Muscle of leg (tissue), 3 donors: ENCODE measurements at regions not wholly inside any gene's neighbourhood (a gene's known extent, or its start where the extent isn't known, plus 50 kb on each side); places are given as distances from the start of the nearest gene placed in this dataset.

Source experiments
- DNase-seq: peaks from one replicate; pipeline ENCODE4 v3.0.0; 2013
- H3K27ac ChIP-seq: one replicate; pipeline ENCODE4 v1.5.1; 2013; ENCODE audit warnings: mild to moderate bottlenecking, low read length, control low read depth
- H3K27me3 ChIP-seq: one replicate; pipeline ENCODE4 v1.6.1; 2013; ENCODE audit warnings: low read length; ENCODE audit not compliant: control insufficient read depth, insufficient read depth
- H3K36me3 ChIP-seq: one replicate; pipeline ENCODE4 v1.6.1; 2013; ENCODE audit warnings: low read length; ENCODE audit not compliant: control insufficient read depth, insufficient read depth
- H3K4me1 ChIP-seq: one replicate; pipeline ENCODE4 v1.6.1; 2013; ENCODE audit warnings: low read length; ENCODE audit not compliant: control insufficient read depth, insufficient read depth
- H3K4me3 ChIP-seq: one replicate; pipeline ENCODE4 v1.5.1; 2013; ENCODE audit warnings: low read length, control low read depth
- H3K9me3 ChIP-seq: replicated peaks from 2 replicates; pipeline ENCODE4 v1.6.1; 2013; ENCODE audit warnings: low read depth, low read length; ENCODE audit not compliant: control insufficient read depth
- WGBS: methylation state at CpG from one replicate; pipeline ENCODE4 v1.1.5; 2013; ENCODE audit warnings: missing lambda C conversion rate; ENCODE audit not compliant: insufficient coverage; 5-methylcytosine and 5-hydroxymethylcytosine counted together

DNA sequence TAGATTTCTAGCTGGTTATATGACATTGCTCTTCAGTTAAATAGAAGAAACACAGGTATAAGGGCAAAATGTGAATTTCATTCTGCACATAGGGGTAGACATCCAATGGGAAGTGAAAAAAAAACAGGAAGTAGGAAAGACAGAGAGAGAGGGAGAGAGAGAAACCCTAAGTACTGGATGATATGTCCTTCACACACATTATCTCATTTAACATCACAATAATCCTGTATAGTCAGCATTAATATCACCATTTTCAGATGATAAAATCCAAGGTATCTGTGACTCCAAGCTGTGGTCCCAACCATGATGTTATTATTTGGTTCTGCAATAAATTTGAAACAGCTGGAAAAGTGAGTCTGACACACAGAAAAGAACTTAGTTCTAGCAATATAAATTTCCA is 759.9 kb downstream of the SATB2 start:
- no peaks in the 10 kb centered on the region for H3K36me3 ChIP-seq
- H3K27ac ChIP-seq = no peak overlapping the region
- no peaks in the 10 kb centered on the region for H3K27me3 ChIP-seq
- no peaks in the 10 kb centered on the region for H3K9me3 ChIP-seq
- H3K4me3 ChIP-seq = no peak overlapping the region
- DNase-seq = no peak
- H3K4me1 ChIP-seq = no peaks in the 10 kb centered on the region

DNA sequence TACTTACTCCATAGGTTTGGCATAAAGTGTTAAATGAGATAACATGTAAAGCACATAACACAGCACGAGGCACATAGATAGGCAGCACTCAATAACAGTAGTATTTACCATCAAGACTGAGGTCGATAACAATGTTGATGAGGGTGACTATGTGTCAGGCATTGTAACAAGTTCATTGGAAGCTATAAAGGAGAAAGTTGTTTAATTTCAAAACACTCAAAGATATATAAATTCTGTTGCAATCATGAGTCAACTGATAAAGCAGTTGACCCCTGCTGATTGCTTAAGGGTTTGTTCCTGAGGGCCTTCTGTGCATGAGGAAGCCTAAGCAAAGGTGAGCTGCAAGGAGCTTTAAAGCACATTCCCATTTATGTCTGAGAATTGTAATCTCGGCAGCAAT is 760.5 kb downstream of the SATB2 start:
- WGBS = no CpG with 5 or more reads among the region's 3 CpGs
- H3K27me3 ChIP-seq = no peaks in the 10 kb centered on the region
- no peaks in the 10 kb centered on the region for H3K4me1 ChIP-seq
- no peaks in the 10 kb centered on the region for H3K36me3 ChIP-seq
- no peak overlapping the region for H3K27ac ChIP-seq
- H3K4me3 ChIP-seq = no peak overlapping the region
- no peak for DNase-seq
- H3K9me3 ChIP-seq = no peaks in the 10 kb centered on the region

DNA sequence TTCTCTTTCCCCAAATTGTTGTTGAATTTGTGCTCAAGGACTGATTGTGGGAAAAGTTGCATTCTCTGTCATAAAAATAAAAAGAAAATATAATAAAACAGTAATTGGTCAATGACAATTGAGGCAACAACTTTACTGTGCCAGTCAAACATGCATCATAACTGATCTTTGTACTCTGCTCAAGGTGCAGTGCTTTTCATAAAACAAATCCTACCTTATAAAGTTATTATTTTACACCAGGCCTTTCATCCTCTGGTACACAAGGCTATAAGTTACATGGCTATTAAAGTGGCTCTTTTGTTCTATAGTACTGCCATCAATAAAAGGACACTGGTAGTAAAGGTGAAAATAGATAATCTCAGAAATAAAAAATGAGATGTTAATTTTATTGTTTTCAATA is 761.9 kb downstream of the SATB2 start:
- no peaks in the 10 kb centered on the region for H3K36me3 ChIP-seq
- no peak for DNase-seq
- no peak overlapping the region for H3K4me3 ChIP-seq
- H3K9me3 ChIP-seq = no peaks in the 10 kb centered on the region
- no peak overlapping the region for H3K27ac ChIP-seq
- H3K4me1 ChIP-seq = no peaks in the 10 kb centered on the region
- H3K27me3 ChIP-seq = no peaks in the 10 kb centered on the region

DNA sequence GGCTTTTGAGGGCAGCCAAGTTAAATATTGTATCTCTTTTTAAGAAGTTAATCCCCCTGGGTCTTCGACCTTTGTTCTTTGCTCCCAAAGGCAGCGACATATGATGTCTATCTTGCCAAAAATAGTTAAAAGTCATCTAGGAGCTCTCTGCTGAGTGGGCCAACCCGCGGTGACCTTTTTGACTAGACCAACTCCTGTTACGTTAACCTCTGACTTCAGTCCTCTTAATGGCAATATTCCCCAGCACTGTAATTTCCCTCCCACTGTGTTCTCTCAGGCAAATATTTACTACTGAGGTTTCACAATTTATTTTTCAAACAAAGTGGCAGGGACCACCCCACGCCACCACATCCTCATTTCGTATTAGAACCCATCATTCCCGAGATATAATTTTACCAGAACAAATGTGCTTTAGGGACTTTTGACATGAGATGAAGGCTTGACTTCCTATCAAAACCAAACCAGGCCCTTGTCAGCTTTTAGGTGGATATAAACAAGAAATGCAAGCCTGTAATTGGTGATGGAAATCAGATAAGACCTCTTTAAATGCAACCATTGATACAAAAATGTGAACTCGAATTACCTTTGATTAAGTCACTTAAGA is 764.7 kb downstream of the SATB2 start:
- DNase-seq = no peak
- Histone ChIP-seq H3K9me3 (no peaks in the 10 kb centered on the region), H3K27ac (no peak overlapping the region), H3K4me3 (no peak overlapping the region), H3K27me3 (no peaks in the 10 kb centered on the region), H3K36me3 (no peaks in the 10 kb centered on the region), H3K4me1 (no peaks in the 10 kb centered on the region)
- WGBS = 57% methylated on average over 7 of the region's 9 CpGs

DNA sequence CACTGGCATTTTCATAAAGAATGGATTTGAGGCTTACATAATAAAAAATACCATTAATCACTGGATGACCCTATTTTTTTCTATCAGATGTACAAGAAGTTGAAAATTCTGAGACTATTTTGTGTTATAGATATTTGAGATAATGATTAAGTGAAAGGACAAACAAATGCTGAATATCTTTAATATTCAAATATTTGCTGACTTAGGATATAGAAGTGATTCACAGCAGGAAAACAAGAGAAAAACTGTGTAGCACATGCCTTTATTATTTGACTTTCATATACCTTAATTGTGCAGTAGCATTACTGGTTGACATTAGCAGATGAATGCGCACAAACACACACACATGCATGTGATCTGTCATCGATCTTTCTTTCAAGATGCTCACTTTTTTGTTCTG is 766.5 kb downstream of the SATB2 start:
- 90% methylated on average over 2 of the region's 2 CpGs for WGBS
- no peaks in the 10 kb centered on the region for H3K27me3 ChIP-seq
- no peaks in the 10 kb centered on the region for H3K9me3 ChIP-seq
- no peak overlapping the region for H3K4me3 ChIP-seq
- DNase-seq = no peak
- H3K36me3 ChIP-seq = no peaks in the 10 kb centered on the region
- no peaks in the 10 kb centered on the region for H3K4me1 ChIP-seq
- H3K27ac ChIP-seq = no peak overlapping the region

DNA sequence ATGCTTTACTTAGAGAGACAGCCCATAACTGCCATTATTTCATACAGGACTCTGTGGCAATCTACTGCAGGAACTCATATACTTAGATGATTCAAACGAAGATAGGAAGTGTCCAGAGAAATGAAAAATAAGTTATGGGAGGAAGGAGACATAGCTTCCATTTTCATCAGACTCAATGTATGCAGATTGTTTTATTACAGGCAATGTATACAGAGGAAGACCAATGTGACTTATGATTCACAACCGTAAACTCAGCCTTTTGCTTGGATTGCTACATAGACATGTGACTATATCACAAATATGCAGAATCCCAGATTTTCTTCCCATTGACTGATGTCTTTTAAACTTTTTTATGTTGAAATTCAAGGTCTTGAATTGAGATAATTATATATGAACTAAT is 793.4 kb downstream of the SATB2 start:
- Histone ChIP-seq H3K27ac (no peak overlapping the region), H3K9me3 (no peaks in the 10 kb centered on the region), H3K4me1 (peaks cover 4% of the 10 kb centered on the region), H3K27me3 (no peaks in the 10 kb centered on the region), H3K4me3 (no peak overlapping the region), H3K36me3 (no peaks in the 10 kb centered on the region)
- no CpG with 5 or more reads among the region's 2 CpGs for WGBS
- no peak for DNase-seq

DNA sequence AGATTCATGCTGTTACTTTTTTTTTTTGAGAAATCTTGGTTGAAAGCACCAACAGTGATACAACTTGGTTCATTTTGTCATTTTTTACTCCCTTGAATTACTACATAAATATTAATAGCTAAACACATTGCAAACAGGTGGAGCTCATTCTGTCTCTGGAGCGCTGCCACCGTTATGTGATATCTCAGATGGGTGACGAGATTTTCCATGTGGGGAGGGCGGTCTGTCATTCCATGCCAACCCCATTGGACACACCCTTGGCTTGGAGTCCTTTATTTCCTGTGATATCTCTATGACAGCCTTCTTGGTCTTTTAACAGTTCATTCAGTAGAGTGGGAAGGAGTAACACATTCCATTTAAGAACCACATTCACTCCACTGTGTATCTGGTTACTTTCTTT is 794.8 kb downstream of the SATB2 start:
- Histone ChIP-seq H3K36me3 (no peaks in the 10 kb centered on the region), H3K4me1 (peaks cover 4% of the 10 kb centered on the region), H3K9me3 (no peaks in the 10 kb centered on the region), H3K27ac (peak overlapping the region; percentile 83), H3K4me3 (no peak overlapping the region), H3K27me3 (no peaks in the 10 kb centered on the region)
- DNase-seq = peak; percentile 82
- WGBS = no CpG with 5 or more reads among the region's 4 CpGs

DNA sequence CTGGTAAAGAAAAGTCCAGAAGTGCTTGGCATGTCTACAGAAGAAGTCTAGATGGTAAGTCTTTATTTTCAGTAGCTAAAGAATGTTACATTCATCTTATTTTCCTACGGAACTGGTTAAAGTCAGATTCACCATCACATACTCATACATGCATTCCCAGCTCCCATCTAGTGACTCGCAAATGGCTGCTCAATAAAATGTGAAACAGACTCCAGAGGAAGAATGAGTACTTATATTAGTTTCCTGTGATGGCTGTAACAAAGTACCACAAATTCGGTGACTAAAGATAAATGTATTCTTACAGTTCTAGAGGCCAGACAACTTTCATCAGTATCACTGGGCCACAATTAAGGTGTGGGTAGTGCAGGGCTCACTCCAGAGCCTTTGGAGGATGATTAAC is 797.2 kb downstream of the SATB2 start:
- H3K4me3 ChIP-seq = no peak overlapping the region
- H3K36me3 ChIP-seq = no peaks in the 10 kb centered on the region
- DNase-seq = no peak
- peaks cover 4% of the 10 kb centered on the region for H3K4me1 ChIP-seq
- no peaks in the 10 kb centered on the region for H3K27me3 ChIP-seq
- H3K9me3 ChIP-seq = no peaks in the 10 kb centered on the region
- no peak overlapping the region for H3K27ac ChIP-seq
- no CpG with 5 or more reads among the region's 3 CpGs for WGBS

DNA sequence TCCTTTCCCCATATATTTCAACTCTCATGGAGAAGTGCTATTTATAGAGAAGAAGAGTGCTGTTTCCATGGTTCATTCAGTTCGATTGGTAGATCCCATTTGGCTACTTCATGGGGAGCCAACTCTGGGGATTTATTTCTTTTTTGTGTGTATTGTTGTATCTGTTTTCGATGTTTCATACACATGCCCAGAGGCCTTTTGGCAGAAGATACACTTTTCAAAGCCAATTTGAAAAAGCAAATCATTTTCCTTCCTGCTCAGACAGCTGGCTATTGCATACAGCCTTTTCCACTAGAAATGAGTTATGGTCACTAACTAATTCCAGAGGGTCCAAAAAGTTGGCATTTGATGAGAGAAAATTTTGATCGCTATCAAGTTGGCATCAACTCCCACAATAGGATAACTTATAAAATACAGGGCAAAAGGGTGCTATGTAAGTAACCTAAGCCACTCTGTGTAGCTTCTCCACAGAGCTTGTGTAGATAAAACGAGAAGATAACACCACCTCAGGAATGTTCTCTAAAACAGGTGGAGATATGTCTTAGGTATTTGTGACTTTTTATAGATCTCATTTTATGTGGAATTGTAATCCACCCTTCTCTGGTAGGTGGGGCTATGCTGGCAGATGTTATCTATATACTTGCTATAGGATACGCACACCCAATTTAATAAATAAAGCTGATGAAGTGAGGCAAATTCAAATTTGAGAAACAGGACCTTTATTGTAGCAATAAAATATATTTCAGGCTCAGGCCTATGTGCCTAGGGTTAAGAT is 798.5 kb downstream of the SATB2 start:
- DNase-seq = peak; percentile 73
- H3K27ac ChIP-seq = peak overlapping the region; percentile 31
- no peaks in the 10 kb centered on the region for H3K36me3 ChIP-seq
- WGBS = no CpG with 5 or more reads among the region's 5 CpGs
- peaks cover 4% of the 10 kb centered on the region for H3K4me1 ChIP-seq
- H3K27me3 ChIP-seq = no peaks in the 10 kb centered on the region
- no peak overlapping the region for H3K4me3 ChIP-seq
- H3K9me3 ChIP-seq = no peaks in the 10 kb centered on the region

DNA sequence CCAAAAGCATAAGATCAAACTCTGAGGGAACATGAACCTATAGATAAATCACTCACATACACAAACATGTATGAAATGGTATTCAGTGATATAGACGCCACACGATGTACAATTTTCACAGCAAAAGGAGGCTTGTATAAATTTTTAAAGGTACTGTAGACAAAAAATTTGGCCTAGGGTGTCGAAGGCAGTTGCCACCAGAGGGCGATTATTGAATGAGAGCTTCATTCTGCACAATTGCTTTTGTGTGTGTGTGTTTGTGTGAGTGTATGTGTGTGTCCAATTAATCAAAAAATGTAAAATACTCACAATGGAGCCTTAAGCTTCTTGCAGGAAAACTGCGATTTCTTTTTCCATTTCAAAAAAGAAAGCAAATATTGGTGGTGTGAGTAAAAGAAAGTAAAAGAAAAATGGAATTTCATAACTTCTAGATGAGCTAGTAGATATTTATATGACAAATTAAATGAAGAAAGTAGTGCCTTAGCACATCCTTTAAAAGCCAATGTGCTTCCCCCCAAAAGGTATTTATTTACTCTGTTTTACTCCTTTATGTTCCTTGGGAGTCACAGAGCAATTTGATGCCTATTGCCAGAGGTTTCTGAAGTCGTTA is 800.1 kb downstream of the SATB2 start:
- H3K27ac ChIP-seq = no peak overlapping the region
- H3K27me3 ChIP-seq = no peaks in the 10 kb centered on the region
- DNase-seq = no peak
- H3K9me3 ChIP-seq = no peaks in the 10 kb centered on the region
- no peak overlapping the region for H3K4me3 ChIP-seq
- no peaks in the 10 kb centered on the region for H3K36me3 ChIP-seq
- peaks cover 3% of the 10 kb centered on the region for H3K4me1 ChIP-seq
- WGBS = no CpG with 5 or more reads among the region's 6 CpGs
